ENCODE measurements at regions not wholly inside any gene's neighbourhood (a gene's known extent, or its start where the extent isn't known, plus 50 kb on each side); places are given as distances from the start of the nearest gene placed in this dataset.
"Not testable (repeated sequence)": the region's sequence is repeated elsewhere in the genome, so short reads cannot be mapped to it uniquely, and the experiment has no call there.

DNA sequence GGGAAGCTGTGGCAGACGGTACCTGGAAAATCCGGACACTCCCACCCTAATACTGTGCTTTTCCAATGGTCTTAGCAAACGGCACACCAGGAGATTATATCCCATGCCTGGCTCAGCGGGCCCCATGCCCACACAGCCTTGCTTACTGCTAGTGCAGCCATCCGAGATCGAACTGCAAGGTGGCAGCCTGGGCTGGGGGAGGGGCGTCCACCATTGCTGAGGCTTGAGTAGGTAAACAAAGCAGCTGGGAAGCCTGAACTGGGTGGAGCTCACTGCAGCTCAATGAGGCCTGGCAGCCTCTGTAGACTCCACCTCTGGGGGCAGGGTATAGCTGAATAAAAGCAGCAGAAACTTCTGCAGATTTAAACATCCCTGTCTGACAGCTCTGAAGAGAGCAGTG, 4396.8 kb upstream of the OR11H1 start:
- H3K4me1 ChIP-seq; H3K27me3 ChIP-seq; intact Hi-C loops (cut with DNase I; ENCODE audit: low total_unique reads); H3K4me3 ChIP-seq; H3K9me3 ChIP-seq; H3K27ac ChIP-seq; in situ Hi-C loops (cut with MboI; ENCODE audit: low pct_ligation_motif_present in 1 of 4, low pct_unique_long_range_greater_than_20kb in 1 of 4, low sequenced_read_pairs in 3 of 4); H3K36me3 ChIP-seq: not testable (repeated sequence)
- peak; percentile 0 for DNase-seq
- WGBS, 2 donors (ENCODE audit: low coverage in 1 of 2) = 73% methylated on average over 2 of the region's 7 CpGs; no CpG with 5 or more reads in 1 of the 2 donors
